ENCODE measurements at regions not wholly inside any gene's neighbourhood (a gene's known extent, or its start where the extent isn't known, plus 50 kb on each side); places are given as distances from the start of the nearest gene placed in this dataset.
"Not testable (repeated sequence)": the region's sequence is repeated elsewhere in the genome, so short reads cannot be mapped to it uniquely, and the experiment has no call there.

- no peak for DNase-seq (ENCODE audit: low read depth in 2 of 2)
Observed at GRCh38 chr2:189231719-189232323, 52.3 kb upstream of the COL5A2 start.

- DNase-seq (ENCODE audit: low read depth in 2 of 2): no peak
Observed at GRCh38 chr2:189232759-189233406, 53.3 kb upstream of the COL5A2 start.

- DNase-seq (ENCODE audit: low read depth in 2 of 2): no peak
Observed at GRCh38 chr2:189233527-189233926, 54.0 kb upstream of the COL5A2 start.

GRCh38 chr2:189234991-189235390 is 55.4 kb upstream of the COL5A2 start:
- no peak for DNase-seq (ENCODE audit: low read depth in 2 of 2)

GRCh38 chr2:189236066-189236465 is 56.5 kb upstream of the COL5A2 start:
- no peak for DNase-seq (ENCODE audit: low read depth in 2 of 2)

- DNase-seq (ENCODE audit: low read depth in 2 of 2): no peak
Observed at GRCh38 chr2:189238903-189239302, 59.3 kb upstream of the COL5A2 start.

GRCh38 chr2:189243843-189244242 is 64.3 kb upstream of the COL5A2 start:
- DNase-seq (ENCODE audit: low read depth in 2 of 2): not testable (repeated sequence)

GRCh38 chr2:189247276-189247675 is 67.7 kb upstream of the COL5A2 start:
- DNase-seq (ENCODE audit: low read depth in 2 of 2): no peak

GRCh38 chr2:189248141-189248540 is 68.6 kb upstream of the COL5A2 start:
- no peak for DNase-seq (ENCODE audit: low read depth in 2 of 2)

- DNase-seq (ENCODE audit: low read depth in 2 of 2): no peak
Observed at GRCh38 chr2:189249171-189249570, 69.6 kb upstream of the COL5A2 start.

- no peak for DNase-seq (ENCODE audit: low read depth in 2 of 2)
Observed at GRCh38 chr2:189249901-189250300, 70.3 kb upstream of the COL5A2 start.

GRCh38 chr2:189252991-189253675 is 73.6 kb upstream of the COL5A2 start:
- no peak for DNase-seq (ENCODE audit: low read depth in 2 of 2)

- no peak for DNase-seq (ENCODE audit: low read depth in 2 of 2)
Observed at GRCh38 chr2:189253836-189254235, 74.3 kb upstream of the COL5A2 start.

GRCh38 chr2:189254268-189254883 is 74.8 kb upstream of the COL5A2 start:
- DNase-seq (ENCODE audit: low read depth in 2 of 2): no peak

GRCh38 chr2:189255711-189256110 is 76.2 kb upstream of the COL5A2 start:
- no peak for DNase-seq (ENCODE audit: low read depth in 2 of 2)

- DNase-seq (ENCODE audit: low read depth in 2 of 2): no peak
Observed at GRCh38 chr2:189258616-189259365, 79.2 kb upstream of the COL5A2 start.

- no peak for DNase-seq (ENCODE audit: low read depth in 2 of 2)
Observed at GRCh38 chr2:189260361-189260814, 80.8 kb upstream of the COL5A2 start.

- no peak for DNase-seq (ENCODE audit: low read depth in 2 of 2)
Observed at GRCh38 chr2:189261431-189261841, 81.9 kb upstream of the COL5A2 start.

GRCh38 chr2:189261916-189262315 is 82.4 kb upstream of the COL5A2 start:
- DNase-seq (ENCODE audit: low read depth in 2 of 2): no peak

- no peak for DNase-seq (ENCODE audit: low read depth in 2 of 2)
Observed at GRCh38 chr2:189265696-189266320, 86.2 kb upstream of the COL5A2 start.

- no peak for DNase-seq (ENCODE audit: low read depth in 2 of 2)
Observed at GRCh38 chr2:189267491-189267890, 87.9 kb upstream of the COL5A2 start.
